Ovary (tissue), 7 donors: ENCODE measurements at regions not wholly inside any gene's neighbourhood (a gene's known extent, or its start where the extent isn't known, plus 50 kb on each side); places are given as distances from the start of the nearest gene placed in this dataset.

Experiments used
- DNase-seq, 5 donors: peaks; one replicate each; pipeline ENCODE4 v3.0.0-alpha.2; 2019 to 2020
- H3K27ac ChIP-seq, 2 donors: fragments of 200-600 bp; one replicate each; pipeline versions ENCODE4 v1.5.1 to v1.8.0; 2019 to 2022
- H3K27me3 ChIP-seq: fragments of 200-600 bp; one replicate; pipeline ENCODE4 v1.8.0; 2022
- H3K36me3 ChIP-seq: fragments of 200-600 bp; sonication (generic); one replicate; pipeline ENCODE4 v1.5.1; 2019
- H3K4me1 ChIP-seq: one replicate; pipeline ENCODE4 v1.8.1; 2013; ENCODE audit warnings: mild to moderate bottlenecking, moderate library complexity; ENCODE audit not compliant: insufficient read depth
- H3K4me3 ChIP-seq: fragments of 200-600 bp; sonication (generic); one replicate; pipeline ENCODE4 v1.5.1; 2017
- H3K9me3 ChIP-seq, 2 donors: fragments of 200-600 bp in 1 of 2; sonication (generic) in 1 of 2; one replicate each; pipeline versions ENCODE4 v1.5.1 to v1.8.1; 2013 to 2019; ENCODE audit warnings: mild to moderate bottlenecking in 1 of 2, moderate library complexity in 1 of 2
- CTCF ChIP-seq, 3 donors: fragments of 450-650 bp in 2 of 3; fragments of 200-600 bp in 1 of 3; IDR thresholded peaks; one replicate each; pipeline versions ENCODE4 v1.5.1 to v1.8.0; 2016 to 2022; ENCODE audit warnings: antibody characterized with exemption in 3 of 3, mild to moderate bottlenecking in 1 of 3
- EP300 ChIP-seq: sonication (generic); formaldehyde crosslinking; IDR thresholded peaks from one replicate; pipeline ENCODE4 v1.6.1; 2017; ENCODE audit warnings: antibody characterized with exemption
- POLR2A ChIP-seq: fragments of 450-650 bp; IDR thresholded peaks from one replicate; pipeline ENCODE4 v1.6.1; 2017; ENCODE audit warnings: antibody characterized with exemption, mild to moderate bottlenecking, moderate library complexity
- WGBS, 3 donors: extraction: QIAGEN DNeasy Blood & Tissue Kit in 1 of 3; methylation state at CpG; one replicate each; pipeline versions ENCODE4 v1.1.5 to v1.1.7; 2013 to 2017; 5-methylcytosine and 5-hydroxymethylcytosine counted together
- intact Hi-C, 4 donors: fragments of 100-400 bp; cut with DNase I; formaldehyde crosslinking; loops; one replicate each; pipeline versions ENCODE4 v1.11.0 to v1.15.1; 2022 to 2023
- donor health status: DM: no; HTN: no; CAD: no; lungs with moderate emphysema.
- donor health status: DM: no; HTN: no; CAD: no.
- donor health status: Bipolar disorder and iron deficiency.
- donor health status: DM: no; HTN: no; CAD: no.
- donor health status: DM: yes; HTN: yes; CAD: no.

- TF ChIP-seq CTCF (IDR thresholded peaks at IDR 0.05), result no peak
- no peak for TF ChIP-seq EP300
- TF ChIP-seq POLR2A, result no peak
- intact Hi-C loops, result no loop called here
- no peak overlapping the region for H3K4me3 ChIP-seq
- 76 to 94% (median 92%) methylated on average over 3 of the region's 3 CpGs for WGBS, 3 donors
- H3K4me1 ChIP-seq, result no peaks in the 10 kb centered on the region
- no peak for DNase-seq
- H3K9me3 ChIP-seq, result no peaks in the 10 kb centered on the region
- H3K27ac ChIP-seq, result no peak overlapping the region
- H3K36me3 ChIP-seq, result no peaks in the 10 kb centered on the region
- H3K27me3 ChIP-seq, result no peaks in the 10 kb centered on the region
Measured at GRCh38 chr1:199597152-199597551, 430.4 kb upstream of the NR5A2 start.

- Histone ChIP-seq H3K4me3 (no peak overlapping the region), H3K4me1 (no peaks in the 10 kb centered on the region), H3K36me3 (no peaks in the 10 kb centered on the region), H3K27me3 (no peaks in the 10 kb centered on the region), H3K27ac (no peak overlapping the region), H3K9me3 (no peaks in the 10 kb centered on the region)
- TF ChIP-seq CTCF (IDR thresholded peaks at IDR 0.05) (no peak), POLR2A (no peak), EP300 (no peak)
- DNase-seq, result no peak
- intact Hi-C loops, result no loop called here
- 86 to 91% (median 90%) methylated on average over 4 of the region's 4 CpGs for WGBS, 3 donors
Measured at GRCh38 chr1:199608414-199608813, 419.1 kb upstream of the NR5A2 start.

GRCh38 chr1:199612976-199613774, 414.3 kb upstream of the NR5A2 start:
- intact Hi-C loops, result no loop called here
- H3K27ac ChIP-seq, result no peak overlapping the region
- H3K4me3 ChIP-seq, result no peak overlapping the region
- TF ChIP-seq EP300 (no peak), POLR2A (no peak), CTCF (IDR thresholded peaks at IDR 0.05) (no peak)
- no peak for DNase-seq
- no peaks in the 10 kb centered on the region for H3K36me3 ChIP-seq
- no peaks in the 10 kb centered on the region for H3K27me3 ChIP-seq
- H3K4me1 ChIP-seq, result no peaks in the 10 kb centered on the region
- no peaks in the 10 kb centered on the region for H3K9me3 ChIP-seq
- 60 to 84% (median 77%) methylated on average over 6 of the region's 6 CpGs for WGBS, 3 donors

GRCh38 chr1:199616947-199617346, 410.6 kb upstream of the NR5A2 start:
- WGBS, 3 donors, result 0 to 5% (median 2%) methylated on average over 1 of the region's 1 CpG
- no peak for TF ChIP-seq EP300
- no peak for TF ChIP-seq CTCF (IDR thresholded peaks at IDR 0.05)
- TF ChIP-seq POLR2A, result no peak
- no peaks in the 10 kb centered on the region for H3K9me3 ChIP-seq
- no peak for DNase-seq
- no peaks in the 10 kb centered on the region for H3K4me1 ChIP-seq
- H3K27me3 ChIP-seq, result no peaks in the 10 kb centered on the region
- H3K4me3 ChIP-seq, result no peak overlapping the region
- H3K27ac ChIP-seq, result no peak overlapping the region
- H3K36me3 ChIP-seq, result no peaks in the 10 kb centered on the region
- intact Hi-C loops, result no loop called here
